Endothelial cell of umbilical vein (primary cell): ENCODE measurements at regions not wholly inside any gene's neighbourhood (a gene's known extent, or its start where the extent isn't known, plus 50 kb on each side); places are given as distances from the start of the nearest gene placed in this dataset.

Experiments used
- BruUV-seq: library from RNA; stranded (reverse); fragments of 400-500 nt; replicated peaks from 2 replicates; lab custom pipeline; 2021; lab: Mats Ljungman, UMichigan
- CTCF ChIA-PET: fragments of 300-600, 350-600 bp; sonication (Branson Sonifier 250); formaldehyde crosslinking; loops from one replicate; lab custom pipeline; 2021; ENCODE audit warnings: antibody characterized with exemption, inconsistent platforms; lab: Charles Lee
- POLR2A ChIA-PET: fragments of 300-600, 350-600 bp; sonication (Branson Sonifier 250); formaldehyde crosslinking; loops from one replicate; lab custom pipeline; 2021; ENCODE audit warnings: antibody characterized with exemption, inconsistent platforms; lab: Charles Lee
- DNase-seq: peaks from one replicate; pipeline ENCODE4 v3.0.0-alpha.2; 2011; ENCODE audit warnings: low read depth, low spot score
- FAIRE-seq: peaks from 2 replicates; lab custom pipeline; 2011; peaks lifted over from hg19 to GRCh38; lab: Jason Lieb, UNC
- H2AFZ ChIP-seq: 2 replicates; pipeline ENCODE4 v1.6.0; 2012; ENCODE audit warnings: low read depth, low read length, control low read depth, inconsistent platforms
- H3K27ac ChIP-seq: 2 replicates; pipeline ENCODE4 v1.5.1; 2011; ENCODE audit warnings: low read depth, mild to moderate bottlenecking, control low read depth, low read length, moderate library complexity; ENCODE audit not compliant: insufficient read depth
- H3K27me3 ChIP-seq, 2 experiments: 2 replicates each; pipeline versions ENCODE4 v1.6.0 to v1.6.1; 2011; ENCODE audit warnings: low read length in 2 of 2, mixed read lengths in 1 of 2; ENCODE audit not compliant: control insufficient read depth in 2 of 2, insufficient read depth in 2 of 2
- H3K36me3 ChIP-seq, 2 experiments: 2 replicates in 1 of 2; 3 replicates in 1 of 2; pipeline ENCODE4 v1.5.1; 2011; ENCODE audit warnings: low read length in 2 of 2, mild to moderate bottlenecking in 1 of 2, moderate library complexity in 1 of 2; ENCODE audit not compliant: control insufficient read depth in 2 of 2, insufficient read depth in 2 of 2; ENCODE audit errors: extremely low read depth in 1 of 2
- H3K4me1 ChIP-seq: 3 replicates; pipeline ENCODE4 v1.5.1; 2011; ENCODE audit warnings: mild to moderate bottlenecking, low read length; ENCODE audit not compliant: control insufficient read depth, insufficient read depth; ENCODE audit errors: extremely low read depth
- H3K4me2 ChIP-seq: 2 replicates; pipeline ENCODE4 v1.6.1; 2011; ENCODE audit warnings: low read length, control low read depth, mixed read lengths; ENCODE audit not compliant: insufficient read depth
- H3K4me3 ChIP-seq, 3 experiments: fragments of 200-600 bp in 1 of 3; sonication (generic), shearing (Covaris generic) in 1 of 3; replicated peaks in 1 of 3; 2 replicates each; pipeline ENCODE4 v1.5.1; 2011 to 2016; ENCODE audit warnings: control low read depth in 3 of 3, low read length in 3 of 3, mild to moderate bottlenecking in 2 of 3, inconsistent platforms in 1 of 3, low read depth in 1 of 3, moderate library complexity in 1 of 3; ENCODE audit not compliant: insufficient read depth in 1 of 3
- H3K79me2 ChIP-seq: 2 replicates; pipeline ENCODE4 v1.6.0; 2012; ENCODE audit warnings: low read length, inconsistent platforms; ENCODE audit not compliant: control insufficient read depth, insufficient read depth
- H3K9ac ChIP-seq: replicated peaks from 2 replicates; pipeline ENCODE3; 2011; ENCODE audit warnings: low read length, control low read depth; ENCODE audit not compliant: insufficient read depth; ENCODE audit errors: extremely low read depth
- H3K9me1 ChIP-seq: replicated peaks from 3 replicates; pipeline ENCODE4 v1.6.0; 2011; ENCODE audit warnings: mild to moderate bottlenecking, low read length; ENCODE audit not compliant: control insufficient read depth, insufficient read depth; ENCODE audit errors: extremely low read depth
- H3K9me3 ChIP-seq: replicated peaks from 2 replicates; pipeline ENCODE4 v1.5.1; 2012; ENCODE audit warnings: low read length, inconsistent platforms; ENCODE audit not compliant: control insufficient read depth, insufficient read depth
- H4K20me1 ChIP-seq: replicated peaks from 2 replicates; pipeline ENCODE3; 2011; ENCODE audit warnings: mild to moderate bottlenecking, low read length; ENCODE audit not compliant: control insufficient read depth, insufficient read depth; ENCODE audit errors: extremely low read depth
- EZH2 ChIP-seq: IDR thresholded peaks from 2 replicates; pipeline ENCODE4 v1.6.1; 2012; ENCODE audit warnings: borderline replicate concordance, low read depth, mild to moderate bottlenecking, moderate library complexity, low read length, inconsistent platforms; ENCODE audit not compliant: severe bottlenecking
- FOS ChIP-seq: IDR thresholded peaks from 2 replicates; pipeline ENCODE4 v1.6.1; 2011; ENCODE audit warnings: mild to moderate bottlenecking, low read length, moderate library complexity, borderline replicate concordance; ENCODE audit not compliant: insufficient read depth
- GATA2 ChIP-seq: IDR thresholded peaks from 2 replicates; pipeline ENCODE4 v1.7.0; 2011; ENCODE audit warnings: low read depth, mild to moderate bottlenecking, moderate library complexity, mixed read lengths, low read length; ENCODE audit not compliant: insufficient read length, insufficient read depth
- JUN ChIP-seq: IDR thresholded peaks from 2 replicates; pipeline ENCODE4 v1.6.1; 2011; ENCODE audit warnings: borderline replicate concordance, low read depth; ENCODE audit not compliant: insufficient read length, insufficient read depth
- MYC ChIP-seq: IDR thresholded peaks from one replicate; pipeline ENCODE4 v1.6.1; 2011; ENCODE audit warnings: mild to moderate bottlenecking, low read depth, low read length
- POLR2A ChIP-seq: IDR thresholded peaks from 2 replicates; pipeline ENCODE4 v1.6.1; 2012; ENCODE audit warnings: low read depth, mild to moderate bottlenecking, control low read depth, low read length
- POLR2AphosphoS5 ChIP-seq: IDR thresholded peaks from 2 replicates; pipeline ENCODE4 v1.6.1; 2012; ENCODE audit warnings: low read depth, mild to moderate bottlenecking, control low read depth, low read length, moderate library complexity; ENCODE audit not compliant: insufficient read depth
- dilution Hi-C: fragments of 300-500 bp; cut with MboI; formaldehyde crosslinking; loops from one replicate; pipeline ENCODE4 v1.15.0; 2019; ENCODE audit warnings: low sequenced_read_pairs; ENCODE audit not compliant: extremely low pct_ligation_motif_present
- intact Hi-C: fragments of 100-400 bp; cut with micrococcal nuclease; formaldehyde crosslinking; loops from one replicate; pipeline ENCODE4 v1.10.0; 2022
- TF ChIP-seq, protein P1 (sequence below): IDR thresholded peaks from 2 replicates; pipeline ENCODE4 v1.6.1; 2011; ENCODE audit not compliant: insufficient read depth, insufficient read length
- TF ChIP-seq, protein P2 (sequence below), 2 donors: IDR thresholded peaks; 1 replicate in 1 of 2; 2 replicates in 1 of 2; pipeline ENCODE4 v1.5.1; 2011; ENCODE audit warnings: low read length in 2 of 2, mild to moderate bottlenecking in 2 of 2, moderate library complexity in 2 of 2, control low read depth in 1 of 2, inconsistent platforms in 1 of 2, low read depth in 1 of 2; ENCODE audit not compliant: insufficient read depth in 1 of 2; ENCODE audit errors: extremely low read depth in 1 of 2

DNA sequence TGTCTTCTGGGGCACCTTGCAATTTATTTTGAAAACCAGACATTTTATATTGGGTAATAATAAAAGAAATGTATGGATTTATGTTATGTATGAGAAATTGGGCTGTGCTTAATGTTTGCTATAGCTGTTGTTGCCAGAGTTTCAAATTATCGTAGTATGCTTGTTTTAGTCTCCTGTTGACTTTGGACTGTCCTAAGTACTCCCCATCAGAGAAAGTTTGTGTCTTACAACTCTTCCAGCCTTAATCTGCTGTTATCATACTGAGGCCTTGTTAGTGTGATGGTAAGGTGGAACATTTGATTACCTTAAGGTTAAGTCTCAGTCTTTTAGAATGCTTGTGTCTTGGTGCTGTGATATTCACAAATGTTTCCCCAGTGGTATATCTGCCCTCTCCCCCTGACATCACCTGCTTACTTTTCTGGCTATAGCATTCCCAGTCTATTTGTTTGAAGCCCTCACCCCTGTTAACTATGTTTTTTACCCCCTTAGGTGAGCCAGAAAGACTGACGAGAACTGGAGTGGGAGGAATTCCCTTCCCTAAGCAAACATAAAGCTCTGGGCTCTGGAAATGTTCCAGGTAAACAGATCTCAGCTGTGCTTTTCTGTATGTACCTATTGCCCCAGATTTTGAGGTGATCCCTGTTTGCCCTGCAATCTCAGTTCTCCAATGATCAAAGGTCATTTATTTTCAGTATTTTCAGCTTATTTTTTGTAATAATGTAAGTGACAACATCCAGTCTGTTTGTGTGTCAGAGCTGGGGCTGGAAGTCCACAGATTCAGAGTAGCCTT is 581.1 kb upstream of the CITED2 start:
- Histone ChIP-seq H3K27me3 (no peaks in the 10 kb centered on the region), H3K9ac (no peak overlapping the region), H3K9me1 (no peaks in the 10 kb centered on the region), H3K4me3 (no peak overlapping the region), H2AFZ (no peak overlapping the region), H3K36me3 (no peaks in the 10 kb centered on the region), H3K9me3 (no peaks in the 10 kb centered on the region), H3K4me2 (no peak overlapping the region), H3K79me2 (no peaks in the 10 kb centered on the region), H3K27ac (no peak overlapping the region), H3K4me1 (no peaks in the 10 kb centered on the region), H4K20me1 (no peaks in the 10 kb centered on the region)
- no peak for TF ChIP-seq POLR2A
- TF ChIP-seq, protein P1, sequence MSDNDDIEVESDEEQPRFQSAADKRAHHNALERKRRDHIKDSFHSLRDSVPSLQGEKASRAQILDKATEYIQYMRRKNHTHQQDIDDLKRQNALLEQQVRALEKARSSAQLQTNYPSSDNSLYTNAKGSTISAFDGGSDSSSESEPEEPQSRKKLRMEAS = no peak
- TF ChIP-seq, protein P2, sequence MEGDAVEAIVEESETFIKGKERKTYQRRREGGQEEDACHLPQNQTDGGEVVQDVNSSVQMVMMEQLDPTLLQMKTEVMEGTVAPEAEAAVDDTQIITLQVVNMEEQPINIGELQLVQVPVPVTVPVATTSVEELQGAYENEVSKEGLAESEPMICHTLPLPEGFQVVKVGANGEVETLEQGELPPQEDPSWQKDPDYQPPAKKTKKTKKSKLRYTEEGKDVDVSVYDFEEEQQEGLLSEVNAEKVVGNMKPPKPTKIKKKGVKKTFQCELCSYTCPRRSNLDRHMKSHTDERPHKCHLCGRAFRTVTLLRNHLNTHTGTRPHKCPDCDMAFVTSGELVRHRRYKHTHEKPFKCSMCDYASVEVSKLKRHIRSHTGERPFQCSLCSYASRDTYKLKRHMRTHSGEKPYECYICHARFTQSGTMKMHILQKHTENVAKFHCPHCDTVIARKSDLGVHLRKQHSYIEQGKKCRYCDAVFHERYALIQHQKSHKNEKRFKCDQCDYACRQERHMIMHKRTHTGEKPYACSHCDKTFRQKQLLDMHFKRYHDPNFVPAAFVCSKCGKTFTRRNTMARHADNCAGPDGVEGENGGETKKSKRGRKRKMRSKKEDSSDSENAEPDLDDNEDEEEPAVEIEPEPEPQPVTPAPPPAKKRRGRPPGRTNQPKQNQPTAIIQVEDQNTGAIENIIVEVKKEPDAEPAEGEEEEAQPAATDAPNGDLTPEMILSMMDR (IDR thresholded peaks at IDR 0.05; ENCODE audit: extremely low read depth in 1 of 2, insufficient read depth in 1 of 2, low read depth in 1 of 2, low read length in 2 of 2) = no peak
- TF ChIP-seq MYC = no peak
- TF ChIP-seq GATA2 = no peak
- TF ChIP-seq JUN = no peak
- TF ChIP-seq EZH2 = no peak
- no peak for TF ChIP-seq POLR2AphosphoS5
- TF ChIP-seq FOS = no peak
- DNase-seq (no peak), FAIRE-seq (no peak)
- no TSS peak for BruUV-seq
- ChIA-PET CTCF (no interaction called here), POLR2A (no interaction called here)
- intact Hi-C loops = no loop called here
- dilution Hi-C loops = no loop called here
